ENCODE measurements at regions not wholly inside any gene's neighbourhood (a gene's known extent, or its start where the extent isn't known, plus 50 kb on each side); places are given as distances from the start of the nearest gene placed in this dataset.

GRCh38 chr9:107751567-107752210 lies 262.1 kb upstream of the KLF4 start:
- no peak overlapping the region for H3K4me2 ChIP-seq (ENCODE audit: low read length)
- no peak overlapping the region for H3K4me3 ChIP-seq (ENCODE audit: low read depth, low read length, poor library complexity, severe bottlenecking)
- H3K79me2 ChIP-seq (ENCODE audit: insufficient read depth, low read length): no peaks in the 10 kb centered on the region
- no peak overlapping the region for H3K27ac ChIP-seq (ENCODE audit: low read depth, low read length, poor library complexity, severe bottlenecking)
- no peak overlapping the region for H2AFZ ChIP-seq (ENCODE audit: low read length)
- H3K9me3 ChIP-seq (ENCODE audit: low read length): no peaks in the 10 kb centered on the region
- no peak for TF ChIP-seq CTCF (IDR thresholded peaks at IDR 0.05; ENCODE audit: low read length)
- no peak for TF ChIP-seq EZH2 (IDR thresholded peaks at IDR 0.05; ENCODE audit: borderline replicate concordance, low read length)
- no peaks in the 10 kb centered on the region for H3F3A ChIP-seq (ENCODE audit: insufficient read depth, low read length)
- H3K9ac ChIP-seq (ENCODE audit: low read length): no peak overlapping the region
- no peaks in the 10 kb centered on the region for H3K27me3 ChIP-seq (ENCODE audit: insufficient read depth, low read length)
- H4K20me1 ChIP-seq (ENCODE audit: insufficient read depth, low read length): no peaks in the 10 kb centered on the region
- H3K9me2 ChIP-seq (ENCODE audit: low read depth, low read length): no peaks in the 10 kb centered on the region
- H3K4me1 ChIP-seq (ENCODE audit: insufficient read depth, low read length, severe bottlenecking): no peaks in the 10 kb centered on the region
- no peaks in the 10 kb centered on the region for H3K36me3 ChIP-seq (ENCODE audit: insufficient read depth, low read length)

- Histone ChIP-seq H3K4me3 (ENCODE audit: low read depth, low read length, poor library complexity, severe bottlenecking) (no peak overlapping the region), H3K9me2 (ENCODE audit: low read depth, low read length) (no peaks in the 10 kb centered on the region), H3K79me2 (ENCODE audit: insufficient read depth, low read length) (no peaks in the 10 kb centered on the region), H3K27ac (ENCODE audit: low read depth, low read length, poor library complexity, severe bottlenecking) (no peak overlapping the region), H3K4me1 (ENCODE audit: insufficient read depth, low read length, severe bottlenecking) (no peaks in the 10 kb centered on the region), H3K27me3 (ENCODE audit: insufficient read depth, low read length) (no peaks in the 10 kb centered on the region), H3K9ac (ENCODE audit: low read length) (no peak overlapping the region), H2AFZ (ENCODE audit: low read length) (no peak overlapping the region), H3K36me3 (ENCODE audit: insufficient read depth, low read length) (no peaks in the 10 kb centered on the region), H3K4me2 (ENCODE audit: low read length) (no peak overlapping the region), H3F3A (ENCODE audit: insufficient read depth, low read length) (no peaks in the 10 kb centered on the region), H3K9me3 (ENCODE audit: low read length) (no peaks in the 10 kb centered on the region), H4K20me1 (ENCODE audit: insufficient read depth, low read length) (no peaks in the 10 kb centered on the region)
- TF ChIP-seq CTCF (IDR thresholded peaks at IDR 0.05; ENCODE audit: low read length) (no peak), EZH2 (IDR thresholded peaks at IDR 0.05; ENCODE audit: borderline replicate concordance, low read length) (no peak)
These were observed 261.4 kb upstream of the KLF4 start for GRCh38 chr9:107750741-107751566.

GRCh38 chr9:107749787-107750444 lies 260.3 kb upstream of the KLF4 start:
- Histone ChIP-seq H3K27me3 (ENCODE audit: insufficient read depth, low read length) (no peaks in the 10 kb centered on the region), H3K9ac (ENCODE audit: low read length) (no peak overlapping the region), H3K4me2 (ENCODE audit: low read length) (no peak overlapping the region), H3F3A (ENCODE audit: insufficient read depth, low read length) (no peaks in the 10 kb centered on the region), H3K36me3 (ENCODE audit: insufficient read depth, low read length) (no peaks in the 10 kb centered on the region), H3K79me2 (ENCODE audit: insufficient read depth, low read length) (no peaks in the 10 kb centered on the region), H2AFZ (ENCODE audit: low read length) (no peak overlapping the region), H3K4me3 (ENCODE audit: low read depth, low read length, poor library complexity, severe bottlenecking) (no peak overlapping the region), H3K27ac (ENCODE audit: low read depth, low read length, poor library complexity, severe bottlenecking) (no peak overlapping the region), H3K9me3 (ENCODE audit: low read length) (no peaks in the 10 kb centered on the region), H4K20me1 (ENCODE audit: insufficient read depth, low read length) (no peaks in the 10 kb centered on the region), H3K4me1 (ENCODE audit: insufficient read depth, low read length, severe bottlenecking) (no peaks in the 10 kb centered on the region), H3K9me2 (ENCODE audit: low read depth, low read length) (no peaks in the 10 kb centered on the region)
- no peak for TF ChIP-seq EZH2 (IDR thresholded peaks at IDR 0.05; ENCODE audit: borderline replicate concordance, low read length)
- TF ChIP-seq CTCF (IDR thresholded peaks at IDR 0.05; ENCODE audit: low read length): no peak

Data from OCI-LY1 (cell line).